ENCODE measurements at regions not wholly inside any gene's neighbourhood (a gene's known extent, or its start where the extent isn't known, plus 50 kb on each side); places are given as distances from the start of the nearest gene placed in this dataset.
A peak's percentile ranks its signal among the peaks of the same experiment; 100 is the strongest.
"Not testable (repeated sequence)": the region's sequence is repeated elsewhere in the genome, so short reads cannot be mapped to it uniquely, and the experiment has no call there.

DNA sequence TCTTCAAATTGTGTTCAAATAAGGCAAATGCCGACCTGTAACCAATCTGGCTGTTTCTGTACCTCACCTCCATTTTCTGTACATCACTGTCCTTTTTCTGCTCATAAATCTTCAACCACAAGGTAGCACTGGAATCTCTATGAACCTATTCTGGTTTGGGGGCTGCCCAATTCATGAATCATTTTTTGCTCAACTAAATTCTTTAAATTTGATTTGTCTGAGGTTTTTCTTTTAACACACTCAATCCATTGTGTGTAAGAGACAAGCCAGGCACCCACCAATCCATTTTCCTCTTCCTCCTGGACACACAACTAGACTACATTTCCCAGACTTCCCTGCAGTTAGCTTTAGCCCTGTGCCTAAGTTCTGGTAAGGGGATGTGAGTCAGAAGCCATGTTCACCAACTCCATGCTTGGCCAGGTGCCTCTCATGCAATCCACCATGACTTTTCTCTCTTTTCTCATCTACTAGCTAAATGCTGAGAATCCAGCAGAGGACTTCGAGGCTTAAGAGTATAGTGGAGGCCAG, 193.2 kb upstream of the KLF3 start:
- Histone ChIP-seq H3K4me3 (no peak overlapping the region), H3K27me3 (replicated peaks) (no peaks in the 10 kb centered on the region), H3K36me3 (no peaks in the 10 kb centered on the region), H3K4me1 (replicated peaks) (no peaks in the 10 kb centered on the region), H3K9me3 (replicated peaks) (no peaks in the 10 kb centered on the region), H3K27ac (no peak overlapping the region)
- DNase-seq (ENCODE audit: low read depth in 1 of 2, low spot score in 2 of 2), result no peak

DNA sequence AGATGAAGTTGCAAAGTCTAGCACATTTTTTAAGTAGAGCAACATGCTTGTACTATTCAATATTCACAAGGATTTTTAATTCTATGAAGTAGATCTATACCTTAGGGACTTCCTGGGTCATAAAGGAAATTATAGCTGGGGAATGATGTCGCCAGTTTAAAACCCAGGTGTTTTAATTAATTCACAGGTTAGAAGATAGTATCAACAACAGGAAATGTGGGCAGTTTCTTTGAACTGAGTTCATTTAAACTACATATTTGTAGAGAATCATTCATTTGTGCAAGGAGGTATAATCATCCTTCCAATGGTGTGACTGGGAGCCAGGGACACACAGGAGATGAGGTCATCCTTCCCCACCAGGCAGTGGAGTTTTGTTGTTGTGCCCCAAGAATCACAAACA, 181.3 kb upstream of the KLF3 start:
- no peaks in the 10 kb centered on the region for H3K9me3 ChIP-seq (replicated peaks)
- H3K36me3 ChIP-seq, result no peaks in the 10 kb centered on the region
- H3K4me1 ChIP-seq (replicated peaks), result no peaks in the 10 kb centered on the region
- DNase-seq (ENCODE audit: low read depth in 1 of 2, low spot score in 2 of 2), result no peak
- H3K4me3 ChIP-seq, result no peak overlapping the region
- H3K27ac ChIP-seq, result no peak overlapping the region
- no peaks in the 10 kb centered on the region for H3K27me3 ChIP-seq (replicated peaks)

DNA sequence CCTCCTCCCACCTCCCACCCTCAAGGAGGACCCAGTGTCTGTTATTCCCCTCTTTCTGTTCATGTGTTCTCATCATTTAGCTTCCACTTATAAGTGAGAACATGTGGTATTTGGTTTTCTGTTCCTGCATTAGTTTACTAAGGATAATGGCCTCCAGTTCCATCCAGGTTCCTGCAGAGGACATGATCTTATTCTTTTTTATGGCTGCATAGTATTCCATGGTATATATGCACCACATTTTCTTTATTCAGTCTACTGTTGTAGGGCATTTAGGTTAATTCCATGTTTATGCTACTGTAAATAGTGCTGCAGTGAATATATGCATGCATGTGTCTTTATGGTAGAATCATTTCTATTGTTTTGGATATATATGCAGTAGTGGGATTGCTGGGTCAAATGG, 180.4 kb upstream of the KLF3 start:
- H3K27me3 ChIP-seq (replicated peaks); H3K4me1 ChIP-seq (replicated peaks); H3K36me3 ChIP-seq; H3K27ac ChIP-seq; H3K4me3 ChIP-seq; DNase-seq (ENCODE audit: low read depth in 1 of 2, low spot score in 2 of 2); H3K9me3 ChIP-seq (replicated peaks): not testable (repeated sequence)

GRCh38 chr4:38489011-38489861, 174.8 kb upstream of the KLF3 start:
- no peaks in the 10 kb centered on the region for H3K27me3 ChIP-seq (replicated peaks)
- H3K9me3 ChIP-seq (replicated peaks), result no peaks in the 10 kb centered on the region
- peaks cover 6% of the 10 kb centered on the region for H3K4me1 ChIP-seq (replicated peaks)
- no peaks in the 10 kb centered on the region for H3K36me3 ChIP-seq
- no peak overlapping the region for H3K4me3 ChIP-seq
- no peak for DNase-seq (ENCODE audit: low read depth in 1 of 2, low spot score in 2 of 2)
- no peak overlapping the region for H3K27ac ChIP-seq

DNA sequence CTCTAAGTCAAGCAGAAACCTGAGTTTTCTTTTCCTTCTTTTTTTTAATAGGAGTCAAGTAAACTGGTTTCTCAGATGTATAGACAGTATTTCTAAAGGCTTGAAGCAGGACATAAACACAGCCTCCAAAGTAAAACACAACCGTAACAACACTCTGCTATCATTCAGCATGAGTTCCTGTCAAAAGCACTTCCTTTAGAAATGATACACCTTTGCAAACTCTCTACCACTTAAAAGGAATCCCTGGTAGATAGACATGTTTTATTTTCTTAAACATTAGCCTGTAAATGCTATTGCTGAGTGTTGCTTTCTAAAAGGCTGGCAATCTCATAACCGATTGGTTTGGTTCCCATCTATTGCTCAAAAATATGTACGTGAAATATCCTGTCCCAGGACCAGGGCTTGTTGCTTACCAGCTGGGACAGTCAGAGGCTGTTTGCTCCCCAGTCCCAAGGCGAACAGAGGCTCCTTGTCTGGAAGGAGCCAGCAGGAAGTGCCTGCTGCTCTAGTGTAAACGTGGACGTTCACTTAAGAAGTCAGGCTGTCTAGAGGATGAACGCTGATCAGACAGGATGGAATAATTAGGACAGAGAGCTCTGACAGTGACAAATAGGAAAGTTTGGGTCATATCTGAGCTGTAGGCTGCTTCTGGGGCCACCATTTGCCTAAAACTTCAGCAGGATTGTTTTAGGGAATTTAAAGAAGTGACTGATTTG, 173.9 kb upstream of the KLF3 start:
- Histone ChIP-seq H3K27ac (no peak overlapping the region), H3K36me3 (no peaks in the 10 kb centered on the region), H3K9me3 (replicated peaks) (no peaks in the 10 kb centered on the region), H3K27me3 (replicated peaks) (no peaks in the 10 kb centered on the region), H3K4me3 (no peak overlapping the region), H3K4me1 (replicated peaks) (peaks cover 6% of the 10 kb centered on the region)
- DNase-seq (ENCODE audit: low read depth in 1 of 2, low spot score in 2 of 2), result peak in 1 of 2 experiments; percentile 7

- H3K4me1 ChIP-seq (replicated peaks), result peaks cover 6% of the 10 kb centered on the region
- H3K4me3 ChIP-seq, result no peak overlapping the region
- no peaks in the 10 kb centered on the region for H3K9me3 ChIP-seq (replicated peaks)
- no peaks in the 10 kb centered on the region for H3K36me3 ChIP-seq
- no peak for DNase-seq (ENCODE audit: low read depth in 1 of 2, low spot score in 2 of 2)
- no peaks in the 10 kb centered on the region for H3K27me3 ChIP-seq (replicated peaks)
- H3K27ac ChIP-seq, result no peak overlapping the region
Measured at GRCh38 chr4:38490753-38491446, 173.1 kb upstream of the KLF3 start.

GRCh38 chr4:38491854-38492478, 172.0 kb upstream of the KLF3 start:
- DNase-seq (ENCODE audit: low read depth in 1 of 2, low spot score in 2 of 2), result no peak
- Histone ChIP-seq H3K4me3 (no peak overlapping the region), H3K27ac (no peak overlapping the region), H3K36me3 (no peaks in the 10 kb centered on the region), H3K4me1 (replicated peaks) (peaks cover 6% of the 10 kb centered on the region), H3K27me3 (replicated peaks) (no peaks in the 10 kb centered on the region), H3K9me3 (replicated peaks) (no peaks in the 10 kb centered on the region)

DNA sequence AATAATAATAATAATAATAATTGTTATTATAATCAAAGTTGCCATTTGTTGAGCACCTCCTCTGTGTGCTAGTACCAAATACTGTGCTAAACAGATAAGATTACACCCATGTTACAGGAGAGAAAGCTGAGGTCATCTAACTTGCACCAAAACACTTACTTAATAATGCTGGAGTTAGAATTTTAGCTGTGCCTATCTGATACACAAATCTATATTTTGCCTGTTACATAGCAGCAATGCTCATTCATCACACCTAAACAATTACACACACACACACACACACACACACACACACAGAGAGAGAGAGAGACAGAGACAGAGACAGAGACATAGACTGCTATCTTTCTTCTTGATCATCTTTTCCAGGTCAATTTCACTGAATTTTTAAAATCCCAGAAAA, 170.9 kb upstream of the KLF3 start:
- no peak overlapping the region for H3K27ac ChIP-seq
- H3K4me3 ChIP-seq, result no peak overlapping the region
- DNase-seq (ENCODE audit: low read depth in 1 of 2, low spot score in 2 of 2), result no peak
- no peaks in the 10 kb centered on the region for H3K9me3 ChIP-seq (replicated peaks)
- H3K4me1 ChIP-seq (replicated peaks), result peaks cover 6% of the 10 kb centered on the region
- no peaks in the 10 kb centered on the region for H3K27me3 ChIP-seq (replicated peaks)
- H3K36me3 ChIP-seq, result no peaks in the 10 kb centered on the region

DNA sequence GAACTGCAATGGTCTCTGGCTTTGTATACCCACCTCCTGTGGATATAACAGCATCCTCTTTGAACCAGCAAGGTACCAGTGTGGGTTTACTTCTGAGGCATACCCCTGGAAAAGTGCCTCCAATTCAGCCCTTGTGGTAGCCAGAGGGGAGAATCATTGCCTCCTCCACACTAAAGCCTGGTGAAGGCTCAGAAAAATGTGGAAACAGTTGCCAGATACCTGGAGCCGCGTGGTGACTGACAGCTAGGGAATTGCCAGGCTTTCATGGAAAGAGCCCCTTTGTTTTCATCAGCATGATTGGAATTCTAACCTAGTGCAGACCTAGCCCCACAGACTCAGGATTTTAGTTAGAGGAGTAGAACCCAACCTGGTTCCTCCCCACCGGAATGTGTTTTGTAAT, 168.6 kb upstream of the KLF3 start:
- H3K27me3 ChIP-seq (replicated peaks), result no peaks in the 10 kb centered on the region
- no peak overlapping the region for H3K27ac ChIP-seq
- H3K9me3 ChIP-seq (replicated peaks), result no peaks in the 10 kb centered on the region
- H3K4me1 ChIP-seq (replicated peaks), result no peaks in the 10 kb centered on the region; the same call in 1 of the 2 replicates
- no peak for DNase-seq (ENCODE audit: low read depth in 1 of 2, low spot score in 2 of 2)
- no peak overlapping the region for H3K4me3 ChIP-seq
- no peaks in the 10 kb centered on the region for H3K36me3 ChIP-seq

DNA sequence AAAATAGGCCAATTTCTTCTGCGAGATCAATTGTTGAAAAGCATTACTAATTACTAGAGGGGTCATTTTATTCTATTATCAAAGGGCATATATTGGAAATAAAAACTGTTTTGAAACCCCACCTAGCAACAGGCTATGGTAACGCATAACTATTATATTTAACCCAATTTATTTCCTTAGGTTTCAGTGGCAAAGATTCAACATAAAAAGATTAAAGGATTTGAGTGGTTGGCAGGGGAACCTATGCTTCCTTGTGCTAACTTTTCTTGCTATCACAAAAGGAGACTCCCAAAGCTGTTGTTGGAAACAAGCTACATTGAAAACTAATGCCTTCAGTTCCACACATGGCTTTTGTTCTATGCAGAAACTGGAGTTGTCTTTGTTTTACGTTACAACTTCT, 166.9 kb upstream of the KLF3 start:
- Histone ChIP-seq H3K4me3 (no peak overlapping the region), H3K27me3 (replicated peaks) (no peaks in the 10 kb centered on the region), H3K27ac (no peak overlapping the region), H3K36me3 (no peaks in the 10 kb centered on the region), H3K9me3 (replicated peaks) (no peaks in the 10 kb centered on the region), H3K4me1 (replicated peaks) (no peaks in the 10 kb centered on the region)
- no peak for DNase-seq (ENCODE audit: low read depth in 1 of 2, low spot score in 2 of 2)

DNA sequence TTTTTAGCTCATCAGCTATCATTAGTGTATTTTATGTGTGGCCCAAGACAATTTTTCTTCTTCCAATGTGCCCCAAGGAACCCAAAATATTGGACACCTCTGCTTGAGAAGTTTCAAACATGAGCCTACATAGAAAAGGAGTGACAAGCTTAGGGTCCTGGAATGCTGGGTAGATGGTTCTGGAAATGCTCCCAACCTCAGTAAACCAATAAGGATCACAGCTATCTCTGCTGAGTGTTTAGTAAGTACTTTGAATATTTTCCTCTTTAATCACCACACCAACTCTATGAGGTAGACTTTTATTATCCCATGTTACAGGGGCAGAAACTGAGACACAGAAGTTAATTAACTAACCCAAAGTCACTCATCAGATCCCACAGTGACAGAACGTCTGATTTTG, 164.9 kb upstream of the KLF3 start:
- Histone ChIP-seq H3K27me3 (replicated peaks) (no peaks in the 10 kb centered on the region), H3K4me1 (replicated peaks) (no peaks in the 10 kb centered on the region), H3K4me3 (no peak overlapping the region), H3K9me3 (replicated peaks) (no peaks in the 10 kb centered on the region), H3K27ac (no peak overlapping the region), H3K36me3 (no peaks in the 10 kb centered on the region)
- DNase-seq (ENCODE audit: low read depth in 1 of 2, low spot score in 2 of 2), result no peak

DNA sequence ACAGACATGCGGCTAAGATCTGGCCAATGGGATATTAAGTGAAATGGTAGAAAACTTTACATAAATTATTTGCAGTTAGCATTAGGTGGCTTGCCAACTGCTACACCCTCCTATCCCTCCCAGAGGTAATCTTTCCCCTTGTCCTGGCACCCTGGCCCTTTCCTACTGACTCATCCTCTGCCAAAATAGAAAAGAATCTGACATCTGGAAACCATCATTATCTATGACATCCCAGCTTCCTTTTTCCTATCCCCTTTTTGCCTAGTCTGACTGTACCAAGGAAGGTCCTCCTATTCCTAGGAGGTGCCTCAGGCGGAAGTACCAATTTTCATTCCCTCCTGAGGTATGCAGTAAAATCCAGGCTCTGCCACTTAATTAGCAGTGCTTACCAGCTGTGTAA, 163.6 kb upstream of the KLF3 start:
- no peaks in the 10 kb centered on the region for H3K27me3 ChIP-seq (replicated peaks)
- no peaks in the 10 kb centered on the region for H3K4me1 ChIP-seq (replicated peaks)
- no peaks in the 10 kb centered on the region for H3K36me3 ChIP-seq
- no peak overlapping the region for H3K4me3 ChIP-seq
- H3K27ac ChIP-seq, result no peak overlapping the region
- DNase-seq (ENCODE audit: low read depth in 1 of 2, low spot score in 2 of 2), result no peak
- no peaks in the 10 kb centered on the region for H3K9me3 ChIP-seq (replicated peaks)

DNA sequence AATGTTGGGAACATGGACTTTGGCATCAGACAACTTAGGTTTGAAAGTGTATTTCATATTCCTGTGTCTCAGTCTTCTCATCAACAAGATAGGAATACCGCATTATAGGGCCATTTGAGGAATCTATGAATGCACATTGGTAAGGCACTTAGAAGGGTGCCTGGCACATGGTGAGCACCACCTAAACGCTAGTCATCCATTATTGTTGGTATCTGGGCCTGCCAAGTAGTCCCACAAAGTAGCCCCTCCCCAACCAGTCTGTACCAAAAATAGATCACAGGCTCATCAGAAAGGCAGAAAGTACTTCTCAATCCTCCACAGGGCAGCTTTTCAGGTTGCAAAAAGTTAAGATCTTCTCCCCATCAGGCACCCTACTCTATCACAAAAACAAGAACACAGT, 162.3 kb upstream of the KLF3 start:
- no peaks in the 10 kb centered on the region for H3K27me3 ChIP-seq (replicated peaks)
- H3K4me1 ChIP-seq (replicated peaks), result no peaks in the 10 kb centered on the region
- no peaks in the 10 kb centered on the region for H3K36me3 ChIP-seq
- H3K9me3 ChIP-seq (replicated peaks), result no peaks in the 10 kb centered on the region
- no peak overlapping the region for H3K4me3 ChIP-seq
- no peak overlapping the region for H3K27ac ChIP-seq
- no peak for DNase-seq (ENCODE audit: low read depth in 1 of 2, low spot score in 2 of 2)

Measured in SJSA1 (cell line).